ENCODE measurements at regions not wholly inside any gene's neighbourhood (a gene's known extent, or its start where the extent isn't known, plus 50 kb on each side); places are given as distances from the start of the nearest gene placed in this dataset.

DNA sequence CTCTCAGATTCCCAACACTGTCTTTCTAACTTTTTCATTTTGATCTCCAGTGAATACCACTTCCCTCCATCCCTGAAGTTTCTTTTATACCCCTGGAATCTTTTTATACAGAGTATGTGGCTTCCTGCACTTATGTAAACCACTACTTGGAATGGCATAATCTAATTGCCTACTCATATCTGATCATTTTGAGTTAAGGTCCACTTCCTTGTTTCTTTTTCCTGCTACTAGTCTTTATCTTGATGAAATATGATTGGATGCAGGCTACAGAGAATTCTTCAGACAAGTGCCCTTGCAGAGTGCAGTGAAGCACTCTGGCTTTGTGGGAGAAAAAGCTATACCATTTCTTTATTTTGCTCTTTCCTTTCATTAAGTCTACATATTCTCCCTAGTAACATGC is 325.3 kb upstream of the ADAMTS5 start:
- no peak for TF ChIP-seq EP300 (IDR thresholded peaks at IDR 0.05; ENCODE audit: low read depth)
- TF ChIP-seq, protein P1, sequence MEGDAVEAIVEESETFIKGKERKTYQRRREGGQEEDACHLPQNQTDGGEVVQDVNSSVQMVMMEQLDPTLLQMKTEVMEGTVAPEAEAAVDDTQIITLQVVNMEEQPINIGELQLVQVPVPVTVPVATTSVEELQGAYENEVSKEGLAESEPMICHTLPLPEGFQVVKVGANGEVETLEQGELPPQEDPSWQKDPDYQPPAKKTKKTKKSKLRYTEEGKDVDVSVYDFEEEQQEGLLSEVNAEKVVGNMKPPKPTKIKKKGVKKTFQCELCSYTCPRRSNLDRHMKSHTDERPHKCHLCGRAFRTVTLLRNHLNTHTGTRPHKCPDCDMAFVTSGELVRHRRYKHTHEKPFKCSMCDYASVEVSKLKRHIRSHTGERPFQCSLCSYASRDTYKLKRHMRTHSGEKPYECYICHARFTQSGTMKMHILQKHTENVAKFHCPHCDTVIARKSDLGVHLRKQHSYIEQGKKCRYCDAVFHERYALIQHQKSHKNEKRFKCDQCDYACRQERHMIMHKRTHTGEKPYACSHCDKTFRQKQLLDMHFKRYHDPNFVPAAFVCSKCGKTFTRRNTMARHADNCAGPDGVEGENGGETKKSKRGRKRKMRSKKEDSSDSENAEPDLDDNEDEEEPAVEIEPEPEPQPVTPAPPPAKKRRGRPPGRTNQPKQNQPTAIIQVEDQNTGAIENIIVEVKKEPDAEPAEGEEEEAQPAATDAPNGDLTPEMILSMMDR (IDR thresholded peaks at IDR 0.05): no peak

All from transverse colon (tissue), 3 donors.